Mucosa of descending colon (tissue), 3 donors: ENCODE measurements at regions not wholly inside any gene's neighbourhood (a gene's known extent, or its start where the extent isn't known, plus 50 kb on each side); places are given as distances from the start of the nearest gene placed in this dataset.
"Not testable (repeated sequence)": the region's sequence is repeated elsewhere in the genome, so short reads cannot be mapped to it uniquely, and the experiment has no call there.

Experiments used
- ATAC-seq: fragments of 200-7000 bp; cut with Tn5 transposase; one replicate; pipeline ENCODE4 v1.9.1; 2020; ENCODE audit warnings: mild to moderate bottlenecking, moderate library complexity
- DNase-seq, 3 donors: peaks; one replicate each; pipeline ENCODE4 v3.0.0-alpha.2; 2020
- H3K36me3 ChIP-seq: fragments of 200-600 bp; one replicate; pipeline ENCODE4 v1.8.0; 2021; ENCODE audit warnings: low read depth, mild to moderate bottlenecking
- H3K4me1 ChIP-seq: fragments of 200-600 bp; one replicate; pipeline ENCODE4 v1.8.0; 2021; ENCODE audit warnings: low read depth, mild to moderate bottlenecking
- H3K4me3 ChIP-seq: fragments of 200-600 bp; one replicate; pipeline ENCODE4 v1.8.0; 2021; ENCODE audit warnings: mild to moderate bottlenecking
- H3K9me3 ChIP-seq: fragments of 200-600 bp; one replicate; pipeline ENCODE4 v1.8.0; 2021; ENCODE audit warnings: mild to moderate bottlenecking
- CTCF ChIP-seq: fragments of 200-600 bp; IDR thresholded peaks from one replicate; pipeline ENCODE4 v1.8.0; 2022; ENCODE audit warnings: antibody characterized with exemption, mild to moderate bottlenecking
- intact Hi-C, 2 donors: fragments of 100-400 bp; cut with DNase I in 1 of 2; cut with micrococcal nuclease in 1 of 2; formaldehyde crosslinking; loops; one replicate each; pipeline versions ENCODE4 v1.11.0 to v1.11.1; 2022; cut with DNase I, micrococcal nuclease
- donor health status: DM: no; HTN: no; CAD: no; lungs with moderate emphysema.
- donor health status: DM: no; HTN: no; CAD: no.
- donor health status: DM: no; HTN: yes; CAD: no.

- TF ChIP-seq CTCF: no peak
- H3K9me3 ChIP-seq: no peaks in the 10 kb centered on the region
- intact Hi-C loops: no loop called here
- H3K4me1 ChIP-seq: no peaks in the 10 kb centered on the region
- DNase-seq (no peak), ATAC-seq (no peak)
- no peaks in the 10 kb centered on the region for H3K36me3 ChIP-seq
- H3K4me3 ChIP-seq: no peak overlapping the region
Observed at GRCh38 chr14:71764701-71765382, 167.4 kb upstream of the RGS6 start.

GRCh38 chr14:71765505-71765904 is 166.7 kb upstream of the RGS6 start:
- TF ChIP-seq CTCF: no peak

GRCh38 chr14:71770431-71770830 is 161.8 kb upstream of the RGS6 start:
- no peak for TF ChIP-seq CTCF
- no peaks in the 10 kb centered on the region for H3K9me3 ChIP-seq
- intact Hi-C loops: no loop called here
- no peak overlapping the region for H3K4me3 ChIP-seq
- no peak for DNase-seq
- ATAC-seq: no peak
- no peaks in the 10 kb centered on the region for H3K36me3 ChIP-seq
- H3K4me1 ChIP-seq: no peaks in the 10 kb centered on the region

More at GRCh38 chr14:71765505-71765904, 166.7 kb upstream of the RGS6 start:
- Histone ChIP-seq H3K4me1 (no peaks in the 10 kb centered on the region), H3K9me3 (no peaks in the 10 kb centered on the region), H3K4me3 (no peak overlapping the region), H3K36me3 (no peaks in the 10 kb centered on the region)
- ATAC-seq (no peak), DNase-seq (no peak)
- intact Hi-C loops: no loop called here

- H3K9me3 ChIP-seq, intact Hi-C loops, H3K4me3 ChIP-seq, H3K4me1 ChIP-seq, ATAC-seq, DNase-seq, H3K36me3 ChIP-seq: not testable (repeated sequence)
Observed at GRCh38 chr14:71771421-71771820, 160.8 kb upstream of the RGS6 start.

- H3K4me1 ChIP-seq, H3K36me3 ChIP-seq, H3K4me3 ChIP-seq, H3K9me3 ChIP-seq, DNase-seq, ATAC-seq, intact Hi-C loops: not testable (repeated sequence)
Observed at GRCh38 chr14:71771996-71772395, 160.2 kb upstream of the RGS6 start.

GRCh38 chr14:71773898-71774481 is 158.2 kb upstream of the RGS6 start:
- TF ChIP-seq CTCF: no peak
- no peaks in the 10 kb centered on the region for H3K9me3 ChIP-seq
- H3K4me3 ChIP-seq: no peak overlapping the region
- DNase-seq (no peak), ATAC-seq (no peak)
- H3K36me3 ChIP-seq: no peaks in the 10 kb centered on the region
- H3K4me1 ChIP-seq: no peaks in the 10 kb centered on the region
- intact Hi-C loops: no loop called here
